CD14-positive monocyte (primary cell): ENCODE measurements at regions not wholly inside any gene's neighbourhood (a gene's known extent, or its start where the extent isn't known, plus 50 kb on each side); places are given as distances from the start of the nearest gene placed in this dataset.

Experiments used
- DNase-seq, 3 donors: peaks; one replicate each; pipeline ENCODE4 v3.0.0-alpha.2; 2011 to 2022
- H2AFZ ChIP-seq: 2 replicates; pipeline ENCODE4 v1.6.0; 2012; ENCODE audit warnings: mild to moderate bottlenecking, low read depth, low read length, inconsistent platforms; ENCODE audit not compliant: insufficient read depth, poor library complexity, severe bottlenecking
- H3K27ac ChIP-seq, 2 donors: 1 replicate in 1 of 2; 2 replicates in 1 of 2; pipeline ENCODE4 v1.5.1; 2012 to 2013; ENCODE audit warnings: low read length in 2 of 2, control low read depth in 1 of 2, inconsistent platforms in 1 of 2, low read depth in 1 of 2, mild to moderate bottlenecking in 1 of 2
- H3K27me3 ChIP-seq, 2 donors: one replicate each; pipeline versions ENCODE4 v1.6.0 to v1.6.1; 2011 to 2013; ENCODE audit warnings: low read length in 2 of 2; ENCODE audit not compliant: control insufficient read depth in 2 of 2, insufficient read depth in 2 of 2
- H3K36me3 ChIP-seq, 2 donors: replicated peaks in 1 of 2; 1 replicate in 1 of 2; 2 replicates in 1 of 2; pipeline versions ENCODE4 v1.5.1 to v1.6.1; 2012 to 2013; ENCODE audit warnings: low read length in 2 of 2, control low read depth in 1 of 2, inconsistent platforms in 1 of 2, mild to moderate bottlenecking in 1 of 2; ENCODE audit not compliant: insufficient read depth in 2 of 2, control insufficient read depth in 1 of 2
- H3K4me1 ChIP-seq, 2 donors: 1 replicate in 1 of 2; 2 replicates in 1 of 2; pipeline versions ENCODE4 v1.5.1 to v1.6.1; 2012 to 2013; ENCODE audit warnings: low read length in 2 of 2, control low read depth in 1 of 2, inconsistent platforms in 1 of 2, mild to moderate bottlenecking in 1 of 2, moderate library complexity in 1 of 2; ENCODE audit not compliant: insufficient read depth in 2 of 2, control insufficient read depth in 1 of 2
- H3K4me2 ChIP-seq: replicated peaks from 2 replicates; pipeline ENCODE3; 2012; ENCODE audit warnings: low read length, moderate library complexity, mild to moderate bottlenecking; ENCODE audit not compliant: poor library complexity, severe bottlenecking; ENCODE audit errors: extremely low read depth
- H3K4me3 ChIP-seq, 3 experiments: fragments of 200-600 bp in 1 of 3; sonication (generic) in 1 of 3; replicated peaks in 1 of 3; 1 replicate in 2 of 3; 2 replicates in 1 of 3; pipeline ENCODE4 v1.5.1; 2011 to 2013; ENCODE audit warnings: low read length in 3 of 3, mild to moderate bottlenecking in 3 of 3, control low read depth in 2 of 3, low read depth in 2 of 3, inconsistent platforms in 1 of 3, moderate library complexity in 1 of 3
- H3K79me2 ChIP-seq: 2 replicates; pipeline ENCODE4 v1.6.0; 2012; ENCODE audit warnings: mild to moderate bottlenecking, control low read depth, inconsistent platforms, low read length, moderate library complexity; ENCODE audit not compliant: insufficient read depth
- H3K9ac ChIP-seq: 2 replicates; pipeline ENCODE4 v1.6.0; 2017; ENCODE audit warnings: low read length, mild to moderate bottlenecking; ENCODE audit not compliant: insufficient read depth, poor library complexity, severe bottlenecking
- H3K9me3 ChIP-seq, 2 donors: replicated peaks in 1 of 2; 1 replicate in 1 of 2; 2 replicates in 1 of 2; pipeline versions ENCODE4 v1.5.1 to v1.6.1; 2012 to 2013; ENCODE audit warnings: low read length in 2 of 2, control low read depth in 1 of 2; ENCODE audit not compliant: control insufficient read depth in 1 of 2, insufficient read depth in 1 of 2
- H4K20me1 ChIP-seq: 2 replicates; pipeline ENCODE4 v1.6.0; 2012; ENCODE audit warnings: mild to moderate bottlenecking, low read length, control low read depth, moderate library complexity; ENCODE audit not compliant: insufficient read depth
- H3K27ac Mint-ChIP-seq, 7 donors: one replicate each; pipeline ENCODE4 v1.8.0; 2020; ENCODE audit warnings: mild to moderate bottlenecking in 7 of 7, mixed read lengths in 7 of 7, moderate library complexity in 6 of 7, inconsistent platforms in 2 of 7
- H3K27me3 Mint-ChIP-seq, 3 donors: one replicate each; pipeline ENCODE4 v1.8.0; 2021 to 2022; ENCODE audit warnings: low read depth in 3 of 3, mild to moderate bottlenecking in 3 of 3, mixed read lengths in 3 of 3, moderate library complexity in 3 of 3, inconsistent platforms in 1 of 3
- H3K36me3 Mint-ChIP-seq, 2 donors: one replicate each; pipeline ENCODE4 v1.8.0; 2020; ENCODE audit warnings: mixed read lengths in 2 of 2, inconsistent platforms in 1 of 2, mild to moderate bottlenecking in 1 of 2
- H3K4me1 Mint-ChIP-seq: one replicate; pipeline ENCODE4 v1.8.0; 2020; ENCODE audit warnings: mild to moderate bottlenecking, mixed read lengths
- H3K4me3 Mint-ChIP-seq, 2 donors: one replicate each; pipeline ENCODE4 v1.8.0; 2020; ENCODE audit warnings: mild to moderate bottlenecking in 2 of 2, mixed read lengths in 2 of 2, moderate library complexity in 1 of 2
- H3K9me3 Mint-ChIP-seq, 7 donors: one replicate each; pipeline ENCODE4 v1.8.0; 2020 to 2022; ENCODE audit warnings: mixed read lengths in 7 of 7, mild to moderate bottlenecking in 6 of 7, moderate library complexity in 6 of 7, inconsistent platforms in 2 of 7
- WGBS: methylation state at CpG from one replicate; pipeline ENCODE4 v1.1.5; 2013; ENCODE audit warnings: missing lambda C conversion rate; ENCODE audit not compliant: insufficient coverage; 5-methylcytosine and 5-hydroxymethylcytosine counted together
- intact Hi-C, 2 donors: fragments of 100-400 bp; cut with micrococcal nuclease; formaldehyde crosslinking; loops; one replicate each; pipeline versions ENCODE4 v1.15.0 to v1.15.1; 2023
- TF ChIP-seq, protein P1 (sequence below): fragments of 200-600 bp; IDR thresholded peaks from one replicate; pipeline ENCODE4 v1.8.0; 2022; ENCODE audit warnings: antibody characterized with exemption, mild to moderate bottlenecking

DNA sequence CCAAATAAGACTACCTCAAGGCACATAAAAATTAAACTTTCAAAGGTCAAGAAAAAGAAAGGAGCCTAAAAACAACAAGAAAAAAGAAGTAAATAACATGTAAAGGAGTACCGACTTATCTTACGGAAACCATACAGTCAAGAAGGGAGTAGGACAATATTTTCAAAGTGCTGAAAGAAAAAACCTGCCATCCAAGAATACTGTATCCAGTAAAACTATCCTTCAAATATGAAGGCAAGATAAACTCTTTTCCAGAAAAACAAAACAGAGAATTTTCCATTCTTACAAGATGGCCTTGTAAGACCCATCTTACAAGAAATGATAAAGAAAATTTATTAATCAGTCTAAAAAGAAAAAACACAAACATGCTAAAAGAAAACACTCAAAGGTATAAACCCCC is 302.2 kb downstream of the LMBRD1 start:
- no CpG with 5 or more reads among the region's 2 CpGs for WGBS
- Histone ChIP-seq H3K4me3 (no peak overlapping the region), H3K27ac (no peak overlapping the region), H3K4me1 (no peaks in the 10 kb centered on the region), H3K9me3 (peaks cover 4 to 12% of the 10 kb centered on the region in 2 donors), H3K9ac (no peak overlapping the region), H3K79me2 (no peaks in the 10 kb centered on the region), H3K27me3 (no peaks in the 10 kb centered on the region), H3K4me2 (no peak overlapping the region), H3K36me3 (no peaks in the 10 kb centered on the region), H4K20me1 (no peaks in the 10 kb centered on the region), H2AFZ (no peak overlapping the region)
- Mint-ChIP-seq H3K36me3 (no peaks in the 10 kb centered on the region), H3K27me3 (no peaks in the 10 kb centered on the region), H3K4me1 (no peaks in the 10 kb centered on the region), H3K4me3 (no peak overlapping the region), H3K9me3 (peaks cover 2 to 20% (median 5%) of the 10 kb centered on the region in 7 donors), H3K27ac (no peak overlapping the region)
- TF ChIP-seq, protein P1, sequence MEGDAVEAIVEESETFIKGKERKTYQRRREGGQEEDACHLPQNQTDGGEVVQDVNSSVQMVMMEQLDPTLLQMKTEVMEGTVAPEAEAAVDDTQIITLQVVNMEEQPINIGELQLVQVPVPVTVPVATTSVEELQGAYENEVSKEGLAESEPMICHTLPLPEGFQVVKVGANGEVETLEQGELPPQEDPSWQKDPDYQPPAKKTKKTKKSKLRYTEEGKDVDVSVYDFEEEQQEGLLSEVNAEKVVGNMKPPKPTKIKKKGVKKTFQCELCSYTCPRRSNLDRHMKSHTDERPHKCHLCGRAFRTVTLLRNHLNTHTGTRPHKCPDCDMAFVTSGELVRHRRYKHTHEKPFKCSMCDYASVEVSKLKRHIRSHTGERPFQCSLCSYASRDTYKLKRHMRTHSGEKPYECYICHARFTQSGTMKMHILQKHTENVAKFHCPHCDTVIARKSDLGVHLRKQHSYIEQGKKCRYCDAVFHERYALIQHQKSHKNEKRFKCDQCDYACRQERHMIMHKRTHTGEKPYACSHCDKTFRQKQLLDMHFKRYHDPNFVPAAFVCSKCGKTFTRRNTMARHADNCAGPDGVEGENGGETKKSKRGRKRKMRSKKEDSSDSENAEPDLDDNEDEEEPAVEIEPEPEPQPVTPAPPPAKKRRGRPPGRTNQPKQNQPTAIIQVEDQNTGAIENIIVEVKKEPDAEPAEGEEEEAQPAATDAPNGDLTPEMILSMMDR, result no peak
- intact Hi-C loops, result no loop called here
- no peak for DNase-seq

DNA sequence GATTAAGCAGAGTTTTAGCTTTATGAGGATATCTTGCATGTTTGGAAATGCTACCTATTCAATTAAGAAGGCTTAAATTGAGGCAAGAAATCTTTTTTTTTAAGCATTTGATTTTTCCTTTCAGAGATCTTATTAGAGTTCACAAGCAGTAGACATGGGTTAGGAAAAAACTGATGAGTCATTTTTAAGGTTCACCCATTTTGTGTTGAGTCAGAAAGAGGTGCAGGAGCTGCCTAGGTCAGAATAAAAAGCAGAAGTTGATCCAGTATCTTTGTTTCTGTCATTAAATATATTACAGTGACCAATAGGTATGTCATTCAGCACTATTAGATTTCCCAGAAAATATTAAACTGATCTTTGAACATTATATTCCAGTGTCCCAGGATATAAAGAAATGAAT is 306.8 kb downstream of the LMBRD1 start:
- Histone ChIP-seq H3K27me3 (no peaks in the 10 kb centered on the region), H3K36me3 (no peaks in the 10 kb centered on the region), H3K79me2 (no peaks in the 10 kb centered on the region), H4K20me1 (no peaks in the 10 kb centered on the region), H3K9ac (no peak overlapping the region), H3K4me1 (no peaks in the 10 kb centered on the region), H2AFZ (no peak overlapping the region), H3K27ac (no peak overlapping the region), H3K4me3 (no peak overlapping the region), H3K9me3 (peaks cover 4 to 12% of the 10 kb centered on the region in 2 donors), H3K4me2 (no peak overlapping the region)
- TF ChIP-seq, protein P1, result no peak
- no peak for DNase-seq
- no peaks in the 10 kb centered on the region for H3K4me1 Mint-ChIP-seq
- H3K27ac Mint-ChIP-seq, result no peak overlapping the region
- no peaks in the 10 kb centered on the region for H3K27me3 Mint-ChIP-seq
- H3K4me3 Mint-ChIP-seq, result no peak overlapping the region
- H3K9me3 Mint-ChIP-seq, result peaks cover 0 to 12% (median 3%) of the 10 kb centered on the region in 7 donors
- no peaks in the 10 kb centered on the region for H3K36me3 Mint-ChIP-seq
- intact Hi-C loops, result no loop called here
